H9 (cell line): ENCODE measurements at regions not wholly inside any gene's neighbourhood (a gene's known extent, or its start where the extent isn't known, plus 50 kb on each side); places are given as distances from the start of the nearest gene placed in this dataset.

Source experiments
- DNase-seq: peaks from one replicate; pipeline ENCODE4 v3.0.0-alpha.2; 2017
- H2AFZ ChIP-seq: one replicate; pipeline ENCODE4 v1.6.1; 2013; ENCODE audit warnings: mild to moderate bottlenecking, low read length, control low read depth, moderate library complexity
- H2AK5ac ChIP-seq: 2 replicates; pipeline ENCODE4 v1.6.1; 2013; ENCODE audit warnings: low read length, control low read depth, mixed read lengths; ENCODE audit not compliant: insufficient read length
- H2BK120ac ChIP-seq: one replicate; pipeline ENCODE4 v1.6.1; 2013; ENCODE audit warnings: low read depth, mild to moderate bottlenecking, low read length, control low read depth, inconsistent platforms; ENCODE audit not compliant: poor library complexity, severe bottlenecking
- H2BK12ac ChIP-seq: 2 replicates; pipeline ENCODE4 v1.6.1; 2013; ENCODE audit warnings: low read length, control low read depth, mixed read lengths, low read depth; ENCODE audit not compliant: insufficient read length
- H2BK15ac ChIP-seq: 2 replicates; pipeline ENCODE4 v1.6.1; 2013; ENCODE audit warnings: low read depth, low read length, control low read depth
- H2BK20ac ChIP-seq: one replicate; pipeline ENCODE4 v1.6.1; 2013; ENCODE audit warnings: low read depth, mild to moderate bottlenecking, low read length, control low read depth, inconsistent platforms; ENCODE audit not compliant: poor library complexity, severe bottlenecking
- H2BK5ac ChIP-seq: 2 replicates; pipeline ENCODE4 v1.6.1; 2013; ENCODE audit warnings: low read length, control low read depth, mixed read lengths; ENCODE audit not compliant: insufficient read length
- H3K14ac ChIP-seq: 2 replicates; pipeline ENCODE4 v1.6.1; 2013; ENCODE audit warnings: low read length, control low read depth; ENCODE audit not compliant: insufficient read depth
- H3K18ac ChIP-seq: 2 replicates; pipeline ENCODE4 v1.6.1; 2013; ENCODE audit warnings: low read depth, mild to moderate bottlenecking, mixed read lengths, low read length, control low read depth; ENCODE audit not compliant: insufficient read length
- H3K23ac ChIP-seq: 2 replicates; pipeline ENCODE4 v1.6.1; 2013; ENCODE audit warnings: low read length, control low read depth, mixed read lengths, low read depth; ENCODE audit not compliant: insufficient read length
- H3K23me2 ChIP-seq: 2 replicates; pipeline ENCODE4 v1.6.1; 2013; ENCODE audit warnings: low read depth, mild to moderate bottlenecking, mixed read lengths, low read length, control low read depth; ENCODE audit not compliant: insufficient read length, poor library complexity, severe bottlenecking
- H3K27ac ChIP-seq: 2 replicates; pipeline ENCODE4 v1.5.1; 2013; ENCODE audit warnings: low read length, control low read depth, mixed read lengths, low read depth; ENCODE audit not compliant: insufficient read length
- H3K27me3 ChIP-seq: 2 replicates; pipeline ENCODE4 v1.6.1; 2013; ENCODE audit warnings: low read length, control low read depth, inconsistent platforms; ENCODE audit not compliant: insufficient read depth
- H3K4ac ChIP-seq: 2 replicates; pipeline ENCODE4 v1.6.1; 2013; ENCODE audit warnings: low read depth, mild to moderate bottlenecking, control low read depth, inconsistent platforms, low read length, moderate library complexity
- H3K4me1 ChIP-seq: 2 replicates; pipeline ENCODE4 v1.6.1; 2013; ENCODE audit warnings: low read length, control low read depth, inconsistent platforms; ENCODE audit not compliant: insufficient read depth
- H3K4me2 ChIP-seq: 2 replicates; pipeline ENCODE4 v1.6.1; 2013; ENCODE audit warnings: low read length, control low read depth, mixed read lengths; ENCODE audit not compliant: insufficient read length, insufficient read depth
- H3K56ac ChIP-seq: 2 replicates; pipeline ENCODE4 v1.6.1; 2013; ENCODE audit warnings: low read depth, mild to moderate bottlenecking, mixed read lengths, low read length, control low read depth; ENCODE audit not compliant: insufficient read length
- H3K79me1 ChIP-seq: 2 replicates; pipeline ENCODE4 v1.6.1; 2013; ENCODE audit warnings: low read depth, mild to moderate bottlenecking, moderate library complexity, low read length, control low read depth, inconsistent platforms; ENCODE audit not compliant: insufficient read depth, poor library complexity, severe bottlenecking
- H3K79me2 ChIP-seq: 2 replicates; pipeline ENCODE4 v1.6.1; 2013; ENCODE audit warnings: low read length, control low read depth, inconsistent platforms; ENCODE audit not compliant: insufficient read depth
- H3K9ac ChIP-seq: 2 replicates; pipeline ENCODE4 v1.6.1; 2013; ENCODE audit warnings: low read length, control low read depth, mixed read lengths; ENCODE audit not compliant: insufficient read length; ENCODE audit errors: extremely low read depth
- H3K9me3 ChIP-seq: one replicate; pipeline ENCODE4 v1.6.1; 2013; ENCODE audit warnings: low read depth, low read length, inconsistent platforms; ENCODE audit not compliant: control insufficient read depth
- H3T11ph ChIP-seq: one replicate; pipeline ENCODE4 v1.6.1; 2013; ENCODE audit warnings: mild to moderate bottlenecking, low read length, control low read depth, inconsistent platforms
- H4K20me1 ChIP-seq: one replicate; pipeline ENCODE4 v1.6.1; 2013; ENCODE audit not compliant: control insufficient read depth, insufficient read length, insufficient read depth
- H4K5ac ChIP-seq: 2 replicates; pipeline ENCODE4 v1.6.1; 2013; ENCODE audit warnings: low read depth, mild to moderate bottlenecking, mixed read lengths, low read length, control low read depth; ENCODE audit not compliant: insufficient read length
- H4K8ac ChIP-seq: replicated peaks from 2 replicates; pipeline ENCODE4 v1.6.1; 2013; ENCODE audit warnings: low read length, control low read depth, mixed read lengths, low read depth; ENCODE audit not compliant: insufficient read length
- H4K91ac ChIP-seq: 2 replicates; pipeline ENCODE4 v1.6.1; 2013; ENCODE audit warnings: low read depth, mild to moderate bottlenecking, moderate library complexity, mixed read lengths, low read length, control low read depth; ENCODE audit not compliant: insufficient read length
- H3K27ac Mint-ChIP-seq, 3 experiments: 2 replicates in 2 of 3; 3 replicates in 1 of 3; pipeline ENCODE4 v1.8.0; 2020 to 2021; ENCODE audit warnings: mixed read lengths in 3 of 3, mild to moderate bottlenecking in 1 of 3, moderate library complexity in 1 of 3
- H3K27me3 Mint-ChIP-seq: 2 replicates; pipeline ENCODE4 v1.8.0; 2021; ENCODE audit warnings: low read depth, mild to moderate bottlenecking, moderate library complexity, mixed read lengths
- H3K36me3 Mint-ChIP-seq, 3 experiments: 2 replicates in 2 of 3; 3 replicates in 1 of 3; pipeline ENCODE4 v1.8.0; 2020 to 2021; ENCODE audit warnings: low read depth in 3 of 3, mixed read lengths in 3 of 3; ENCODE audit not compliant: insufficient read depth in 1 of 3
- H3K4me1 Mint-ChIP-seq, 2 experiments: 2 replicates each; pipeline ENCODE4 v1.8.0; 2020; ENCODE audit warnings: mixed read lengths in 2 of 2
- H3K4me3 Mint-ChIP-seq, 2 experiments: 2 replicates in 1 of 2; 3 replicates in 1 of 2; pipeline ENCODE4 v1.8.0; 2020 to 2021; ENCODE audit warnings: mild to moderate bottlenecking in 2 of 2, mixed read lengths in 2 of 2, moderate library complexity in 1 of 2
- H3K9me3 Mint-ChIP-seq, 2 experiments: 2 replicates in 1 of 2; 3 replicates in 1 of 2; pipeline ENCODE4 v1.8.0; 2020; ENCODE audit warnings: mild to moderate bottlenecking in 2 of 2, mixed read lengths in 2 of 2, moderate library complexity in 1 of 2
- WGBS: extraction: QIAGEN DNeasy Blood & Tissue Kit; methylation state at CpG from one replicate; pipeline ENCODE4 v1.1.7; 2013; ENCODE audit warnings: missing lambda C conversion rate, low lambda C conversion rate, mixed read lengths; ENCODE audit not compliant: insufficient read length; ENCODE audit errors: extremely low coverage; 5-methylcytosine and 5-hydroxymethylcytosine counted together
- TF ChIP-seq, protein P1 (sequence below): fragments of 200-600 bp; sonication (generic); conservative IDR thresholded peaks from 3 replicates; pipeline ENCODE4 v1.8.0; 2021; ENCODE audit warnings: antibody characterized with exemption, mild to moderate bottlenecking

DNA sequence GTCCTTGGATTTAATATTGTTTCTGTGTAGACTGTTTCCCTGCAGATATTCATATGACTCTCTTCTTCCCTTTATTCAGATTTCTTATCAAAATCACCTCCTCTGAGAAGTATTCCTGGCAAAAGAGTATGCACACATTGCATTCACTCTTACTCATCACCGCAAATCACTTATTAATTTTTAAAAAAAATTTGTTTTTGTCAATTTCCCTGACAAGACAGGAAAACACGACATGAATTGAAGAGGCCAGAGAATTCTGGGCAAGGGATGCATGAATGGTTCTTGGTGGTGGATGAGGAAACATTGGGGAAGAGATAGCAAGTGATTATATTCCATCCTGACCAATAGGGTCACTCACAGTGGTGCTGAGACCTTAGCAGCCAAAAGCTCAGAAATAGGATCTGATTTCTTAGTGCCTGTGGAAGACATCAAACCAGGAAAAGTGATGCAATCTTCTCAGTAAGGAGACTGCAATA is 522.5 kb upstream of the AGA start:
- no CpG with 5 or more reads among the region's 2 CpGs for WGBS
- H4K5ac ChIP-seq, result no peak overlapping the region

More for the DNA sequence above, 522.5 kb upstream of the AGA start:
- no peak overlapping the region for H2BK20ac ChIP-seq
- peak overlapping the region in 1 of 3 experiments; percentile 7; a peak in 2 of 7 replicates for H3K27ac Mint-ChIP-seq
- H3K4me1 Mint-ChIP-seq, result no peaks in the 10 kb centered on the region
- H4K8ac ChIP-seq, result no peak overlapping the region
- no peaks in the 10 kb centered on the region for H3K27me3 ChIP-seq
- H4K91ac ChIP-seq, result no peak overlapping the region
- H3K4me2 ChIP-seq, result no peak overlapping the region
- no peak overlapping the region for H2BK12ac ChIP-seq
- H3K9me3 ChIP-seq, result no peaks in the 10 kb centered on the region
- no peak overlapping the region for H2BK5ac ChIP-seq
- H3K9me3 Mint-ChIP-seq, result no peaks in the 10 kb centered on the region
- no peak overlapping the region for H3K18ac ChIP-seq
- H3K27ac ChIP-seq, result no peak overlapping the region
- no peak overlapping the region for H2BK120ac ChIP-seq
- no peak overlapping the region for H3K23ac ChIP-seq
- no peaks in the 10 kb centered on the region for H3K4me1 ChIP-seq
- no peak overlapping the region for H3T11ph ChIP-seq
- H3K27me3 Mint-ChIP-seq, result no peaks in the 10 kb centered on the region
- H3K4me3 Mint-ChIP-seq, result no peak overlapping the region
- no peaks in the 10 kb centered on the region for H3K36me3 Mint-ChIP-seq
- no peaks in the 10 kb centered on the region for H3K23me2 ChIP-seq
- H3K4ac ChIP-seq, result no peak overlapping the region
- TF ChIP-seq, protein P1, sequence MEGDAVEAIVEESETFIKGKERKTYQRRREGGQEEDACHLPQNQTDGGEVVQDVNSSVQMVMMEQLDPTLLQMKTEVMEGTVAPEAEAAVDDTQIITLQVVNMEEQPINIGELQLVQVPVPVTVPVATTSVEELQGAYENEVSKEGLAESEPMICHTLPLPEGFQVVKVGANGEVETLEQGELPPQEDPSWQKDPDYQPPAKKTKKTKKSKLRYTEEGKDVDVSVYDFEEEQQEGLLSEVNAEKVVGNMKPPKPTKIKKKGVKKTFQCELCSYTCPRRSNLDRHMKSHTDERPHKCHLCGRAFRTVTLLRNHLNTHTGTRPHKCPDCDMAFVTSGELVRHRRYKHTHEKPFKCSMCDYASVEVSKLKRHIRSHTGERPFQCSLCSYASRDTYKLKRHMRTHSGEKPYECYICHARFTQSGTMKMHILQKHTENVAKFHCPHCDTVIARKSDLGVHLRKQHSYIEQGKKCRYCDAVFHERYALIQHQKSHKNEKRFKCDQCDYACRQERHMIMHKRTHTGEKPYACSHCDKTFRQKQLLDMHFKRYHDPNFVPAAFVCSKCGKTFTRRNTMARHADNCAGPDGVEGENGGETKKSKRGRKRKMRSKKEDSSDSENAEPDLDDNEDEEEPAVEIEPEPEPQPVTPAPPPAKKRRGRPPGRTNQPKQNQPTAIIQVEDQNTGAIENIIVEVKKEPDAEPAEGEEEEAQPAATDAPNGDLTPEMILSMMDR, result no peak
- H3K9ac ChIP-seq, result no peak overlapping the region
- H2AFZ ChIP-seq, result no peak overlapping the region
- H3K79me1 ChIP-seq, result no peaks in the 10 kb centered on the region
- H3K56ac ChIP-seq, result no peak overlapping the region
- H2BK15ac ChIP-seq, result no peak overlapping the region
- no peaks in the 10 kb centered on the region for H4K20me1 ChIP-seq
- no peak for DNase-seq
- H3K79me2 ChIP-seq, result no peaks in the 10 kb centered on the region
- H2AK5ac ChIP-seq, result no peak overlapping the region
- H3K14ac ChIP-seq, result no peak overlapping the region
